ENCODE measurements at regions not wholly inside any gene's neighbourhood (a gene's known extent, or its start where the extent isn't known, plus 50 kb on each side); places are given as distances from the start of the nearest gene placed in this dataset.

- no peaks in the 10 kb centered on the region for H3K9me1 ChIP-seq (ENCODE audit: control insufficient read depth, insufficient read depth, low read length)
- intact Hi-C loops (cut with micrococcal nuclease) (no loop called here), in situ Hi-C loops (cut with MboI) (no loop called here)
- no peak overlapping the region for H3K9ac ChIP-seq (ENCODE audit: insufficient read depth in 1 of 2, low read depth in 2 of 2, low read length in 2 of 2)
- H3K36me3 ChIP-seq (ENCODE audit: control insufficient read depth, insufficient read depth, low read length) = no peaks in the 10 kb centered on the region
- H3K79me2 ChIP-seq (ENCODE audit: control insufficient read depth, insufficient read depth, low read length) = no peaks in the 10 kb centered on the region
- no peak overlapping the region for H3K27ac ChIP-seq (ENCODE audit: extremely low read depth, low read depth, low read length)
- BruUV-seq (replicated peaks) = no TSS peak
- TF ChIP-seq SPI1 (IDR thresholded peaks at IDR 0.05; ENCODE audit: borderline replicate concordance, low read depth, low read length) (peak; percentile 40; the same call in 1 of the 2 replicates), ZNF124 (CRISPR knock-in tag; IDR thresholded peaks at IDR 0.05) (no peak)
- H2AFZ ChIP-seq (ENCODE audit: low read depth, low read length) = no peak overlapping the region
- H3K27me3 ChIP-seq (ENCODE audit: control insufficient read depth in 2 of 2, insufficient read depth in 2 of 2, low read length in 2 of 2) = peaks cover 9 to 14% of the 10 kb centered on the region in 2 experiments
- H4K20me1 ChIP-seq (replicated peaks; ENCODE audit: control insufficient read depth, insufficient read depth, low read length) = no peaks in the 10 kb centered on the region
- POLR2A ChIA-PET = no interaction called here
- no peaks in the 10 kb centered on the region for H3K4me1 ChIP-seq (replicated peaks in 1 of 2; ENCODE audit: control insufficient read depth in 2 of 2, insufficient read depth in 2 of 2, low read length in 2 of 2)
- H3K4me3 ChIP-seq = no peak overlapping the region
- DNase-seq (ENCODE audit: extremely low read depth in 1 of 4, low spot score in 3 of 4) (no peak), ATAC-seq (no peak), FAIRE-seq (no peak)
- WGBS (ENCODE audit: insufficient coverage, low coverage, missing lambda C conversion rate) = 2% methylated on average over 16 of the region's 16 CpGs
- H3K9me3 ChIP-seq (replicated peaks; ENCODE audit: control insufficient read depth, insufficient read depth, low read depth, low read length) = no peaks in the 10 kb centered on the region; the same call in 1 of the 2 replicates
- no peak overlapping the region for H3K4me2 ChIP-seq (ENCODE audit: insufficient read depth, low read length)
- CTCF ChIA-PET (ENCODE audit: low intra/inter-chr PET ratio) = no interaction called here
Measured at GRCh38 chr7:26525398-26526264, 234.0 kb downstream of the SNX10 start.

- CTCF ChIA-PET (ENCODE audit: low intra/inter-chr PET ratio) = no interaction called here
Measured at GRCh38 chr7:26526265-26526587, 234.6 kb downstream of the SNX10 start.

More at GRCh38 chr7:26526265-26526587, 234.6 kb downstream of the SNX10 start:
- no peak for ATAC-seq
- Histone ChIP-seq H2AFZ (ENCODE audit: low read depth, low read length) (no peak overlapping the region), H3K27ac (ENCODE audit: extremely low read depth, low read depth, low read length) (no peak overlapping the region), H3K4me2 (ENCODE audit: insufficient read depth, low read length) (no peak overlapping the region), H3K79me2 (ENCODE audit: control insufficient read depth, insufficient read depth, low read length) (no peaks in the 10 kb centered on the region), H3K9ac (ENCODE audit: insufficient read depth in 1 of 2, low read depth in 2 of 2, low read length in 2 of 2) (no peak overlapping the region), H3K36me3 (ENCODE audit: control insufficient read depth, insufficient read depth, low read length) (no peaks in the 10 kb centered on the region), H3K4me1 (replicated peaks in 1 of 2; ENCODE audit: control insufficient read depth in 2 of 2, insufficient read depth in 2 of 2, low read length in 2 of 2) (no peaks in the 10 kb centered on the region), H3K9me3 (replicated peaks; ENCODE audit: control insufficient read depth, insufficient read depth, low read depth, low read length) (no peaks in the 10 kb centered on the region; the same call in 1 of the 2 replicates), H4K20me1 (replicated peaks; ENCODE audit: control insufficient read depth, insufficient read depth, low read length) (no peaks in the 10 kb centered on the region), H3K4me3 (no peak overlapping the region), H3K27me3 (ENCODE audit: control insufficient read depth in 2 of 2, insufficient read depth in 2 of 2, low read length in 2 of 2) (peaks cover 14% of the 10 kb centered on the region in 2 experiments), H3K9me1 (ENCODE audit: control insufficient read depth, insufficient read depth, low read length) (no peaks in the 10 kb centered on the region)
- no TSS peak for BruUV-seq (replicated peaks)
- no peak for TF ChIP-seq SP1 (CRISPR knock-in tag; IDR thresholded peaks at IDR 0.05)
- in situ Hi-C loops (cut with MboI) = no loop called here
- intact Hi-C loops (cut with micrococcal nuclease) = no loop called here
- no peak for FAIRE-seq
- POLR2A ChIA-PET = interaction anchor here (0.5 kb wide), 1 partner anchor 127 kb away, joined by 3 read pairs; no protein-coding TSS in a partner anchor
- 0% methylated on average over 4 of the region's 4 CpGs for WGBS (ENCODE audit: insufficient coverage, low coverage, missing lambda C conversion rate)
- no peak for DNase-seq (ENCODE audit: extremely low read depth in 1 of 4, low spot score in 3 of 4)

All from K562 (cell line).